NCI-H2107 treated with DMSO at 0.1 percent for 48 hours (cell line): ENCODE measurements at regions not wholly inside any gene's neighbourhood (a gene's known extent, or its start where the extent isn't known, plus 50 kb on each side); places are given as distances from the start of the nearest gene placed in this dataset.

Experiments
- DNase-seq: peaks from one replicate; lab custom pipeline; 2025; ENCODE audit not compliant: unreplicated experiment; lab: John Stamatoyannopoulos, UW

- no peak for DNase-seq
Observed at GRCh38 chr18:78032574-78032973, 782.9 kb downstream of the GALR1 start.

- no peak for DNase-seq
Observed at GRCh38 chr18:78034755-78035154, 785.1 kb downstream of the GALR1 start.

GRCh38 chr18:78041218-78041617 is 791.6 kb downstream of the GALR1 start:
- no peak for DNase-seq

GRCh38 chr18:78046631-78047030 is 797.0 kb downstream of the GALR1 start:
- DNase-seq: no peak

GRCh38 chr18:78049281-78049680 is 799.6 kb downstream of the GALR1 start:
- DNase-seq: no peak

GRCh38 chr18:78054801-78055200 is 805.2 kb downstream of the GALR1 start:
- DNase-seq: no peak

GRCh38 chr18:78056011-78056410 is 806.4 kb downstream of the GALR1 start:
- DNase-seq: no peak

- peak; percentile 86 for DNase-seq
Observed at GRCh38 chr18:78069784-78070664, 820.4 kb downstream of the GALR1 start.

- no peak for DNase-seq
Observed at GRCh38 chr18:78071166-78071710, 821.6 kb downstream of the GALR1 start.

GRCh38 chr18:78071776-78072175 is 822.1 kb downstream of the GALR1 start:
- no peak for DNase-seq

GRCh38 chr18:78072375-78072774 is 822.7 kb downstream of the GALR1 start:
- no peak for DNase-seq

GRCh38 chr18:78073275-78073674 is 823.6 kb downstream of the GALR1 start:
- DNase-seq: peak; percentile 59

GRCh38 chr18:78074400-78075020 is 824.9 kb downstream of the GALR1 start:
- no peak for DNase-seq

- no peak for DNase-seq
Observed at GRCh38 chr18:78080081-78080480, 830.4 kb downstream of the GALR1 start.

GRCh38 chr18:78080761-78081160 is 831.1 kb downstream of the GALR1 start:
- no peak for DNase-seq

GRCh38 chr18:78082816-78083215 is 833.2 kb downstream of the GALR1 start:
- peak; percentile 86 for DNase-seq

GRCh38 chr18:78085241-78086185 is 835.9 kb downstream of the GALR1 start:
- no peak for DNase-seq

GRCh38 chr18:78086931-78087330 is 837.3 kb downstream of the GALR1 start:
- no peak for DNase-seq

GRCh38 chr18:78087338-78087737 is 837.7 kb downstream of the GALR1 start:
- DNase-seq: no peak

GRCh38 chr18:78090584-78090983 is 840.9 kb downstream of the GALR1 start:
- DNase-seq: peak; percentile 98

GRCh38 chr18:78092901-78093300 is 843.3 kb downstream of the GALR1 start:
- DNase-seq: no peak
